Stimulated activated CD4-positive, alpha-beta T cell treated with anti-CD3 and anti-CD28 coated beads, Interleukin-1b, Interleukin-23, amount 100 ng/mL, for 1 hour (primary cell): ENCODE measurements at regions not wholly inside any gene's neighbourhood (a gene's known extent, or its start where the extent isn't known, plus 50 kb on each side); places are given as distances from the start of the nearest gene placed in this dataset.

Experiments used
- DNase-seq, 2 donors: peaks; one replicate each; pipeline ENCODE4 v3.0.0-alpha.2; 2020; ENCODE audit warnings: low read depth in 2 of 2

- DNase-seq, result no peak
Measured at GRCh38 chr2:144708626-144709025, 188.7 kb upstream of the ZEB2 start.

GRCh38 chr2:144707736-144708326 lies 187.9 kb upstream of the ZEB2 start:
- DNase-seq, result no peak

GRCh38 chr2:144706647-144707046 lies 186.7 kb upstream of the ZEB2 start:
- DNase-seq, result no peak

- DNase-seq, result no peak
Measured at GRCh38 chr2:144705328-144706245, 185.7 kb upstream of the ZEB2 start.

- DNase-seq, result no peak
Measured at GRCh38 chr2:144704709-144705095, 184.8 kb upstream of the ZEB2 start.

GRCh38 chr2:144703852-144704708 lies 184.2 kb upstream of the ZEB2 start:
- DNase-seq, result no peak

- no peak for DNase-seq
Measured at GRCh38 chr2:144702051-144702450, 182.1 kb upstream of the ZEB2 start.

- DNase-seq, result no peak
Measured at GRCh38 chr2:144701259-144701658, 181.3 kb upstream of the ZEB2 start.

GRCh38 chr2:144698156-144698555 lies 178.2 kb upstream of the ZEB2 start:
- no peak for DNase-seq

GRCh38 chr2:144695657-144696056 lies 175.7 kb upstream of the ZEB2 start:
- no peak for DNase-seq

GRCh38 chr2:144694456-144694855 lies 174.5 kb upstream of the ZEB2 start:
- DNase-seq, result no peak

GRCh38 chr2:144693179-144693578 lies 173.3 kb upstream of the ZEB2 start:
- DNase-seq, result no peak

- DNase-seq, result no peak
Measured at GRCh38 chr2:144692661-144693060, 172.7 kb upstream of the ZEB2 start.

- DNase-seq, result no peak
Measured at GRCh38 chr2:144690771-144691170, 170.9 kb upstream of the ZEB2 start.

GRCh38 chr2:144686518-144687215 lies 166.7 kb upstream of the ZEB2 start:
- DNase-seq, result no peak

GRCh38 chr2:144683966-144684365 lies 164.0 kb upstream of the ZEB2 start:
- no peak for DNase-seq

GRCh38 chr2:144683107-144683753 lies 163.3 kb upstream of the ZEB2 start:
- no peak for DNase-seq

- no peak for DNase-seq
Measured at GRCh38 chr2:144682248-144682647, 162.3 kb upstream of the ZEB2 start.

- no peak for DNase-seq
Measured at GRCh38 chr2:144681389-144681788, 161.5 kb upstream of the ZEB2 start.

- no peak for DNase-seq
Measured at GRCh38 chr2:144679942-144680341, 160.0 kb upstream of the ZEB2 start.

- DNase-seq, result no peak
Measured at GRCh38 chr2:144678736-144679135, 158.8 kb upstream of the ZEB2 start.
